Smooth muscle cell (in vitro differentiated cells): ENCODE measurements at regions not wholly inside any gene's neighbourhood (a gene's known extent, or its start where the extent isn't known, plus 50 kb on each side); places are given as distances from the start of the nearest gene placed in this dataset.

ENCODE experiments used
- DNase-seq: peaks from one replicate; lab custom pipeline; 2025; ENCODE audit not compliant: unreplicated experiment; lab: John Stamatoyannopoulos, UW
- H2AFZ ChIP-seq: fragments of 200-600 bp; sonication (generic); 2 replicates; pipeline ENCODE4 v1.6.0; 2016; ENCODE audit warnings: antibody characterized with exemption, low read depth, mild to moderate bottlenecking
- H3F3A ChIP-seq: fragments of 200-600 bp; sonication (generic); 2 replicates; pipeline ENCODE4 v1.6.0; 2017; ENCODE audit warnings: antibody characterized with exemption, low read depth
- H3K27ac ChIP-seq: fragments of 200-600 bp; sonication (generic); 2 replicates; pipeline ENCODE4 v1.5.1; 2016; ENCODE audit warnings: low read depth, mild to moderate bottlenecking
- H3K27me3 ChIP-seq: fragments of 200-600 bp; sonication (generic); 2 replicates; pipeline ENCODE4 v1.6.1; 2016; ENCODE audit warnings: low read depth, mild to moderate bottlenecking
- H3K36me3 ChIP-seq: fragments of 200-600 bp; sonication (generic); 2 replicates; pipeline ENCODE4 v1.5.1; 2016; ENCODE audit warnings: low read depth
- H3K4me1 ChIP-seq: fragments of 200-600 bp; sonication (generic); 2 replicates; pipeline ENCODE4 v1.5.1; 2016; ENCODE audit warnings: low read depth
- H3K4me2 ChIP-seq: fragments of 200-600 bp; sonication (generic); 2 replicates; pipeline ENCODE4 v1.6.0; 2016; ENCODE audit warnings: mild to moderate bottlenecking
- H3K4me3 ChIP-seq: fragments of 200-600 bp; sonication (generic); 2 replicates; pipeline ENCODE4 v1.5.1; 2016; ENCODE audit warnings: mild to moderate bottlenecking
- H3K79me2 ChIP-seq: fragments of 200-600 bp; sonication (generic); 2 replicates; pipeline ENCODE4 v1.6.0; 2016; ENCODE audit warnings: low read depth, mild to moderate bottlenecking
- H3K9ac ChIP-seq: fragments of 200-600 bp; sonication (generic); 2 replicates; pipeline ENCODE4 v1.6.0; 2016; ENCODE audit warnings: low read depth
- H3K9me3 ChIP-seq: fragments of 200-600 bp; sonication (generic); replicated peaks from 2 replicates; pipeline ENCODE4 v1.5.1; 2016; ENCODE audit warnings: low read depth
- H4K20me1 ChIP-seq: fragments of 200-600 bp; sonication (generic); 2 replicates; pipeline ENCODE4 v1.6.0; 2016; ENCODE audit warnings: low read depth
- CTCF ChIP-seq: fragments of 200-600 bp; sonication (generic); IDR thresholded peaks from 2 replicates; pipeline ENCODE4 v1.5.1; 2017; ENCODE audit warnings: borderline replicate concordance, mild to moderate bottlenecking, antibody characterized with exemption; ENCODE audit not compliant: insufficient read depth, poor library complexity, severe bottlenecking
- WGBS: methylation state at CpG from one replicate; pipeline ENCODE4 v1.1.7; 2016; ENCODE audit warnings: low lambda C conversion rate; 5-methylcytosine and 5-hydroxymethylcytosine counted together

- DNase-seq = no peak
These were observed 313.2 kb downstream of the HIVEP2 start for GRCh38 chr6:142631517-142632385.

GRCh38 chr6:142633317-142633716 lies 311.7 kb downstream of the HIVEP2 start:
- H3K9ac ChIP-seq = no peak overlapping the region
- H3K4me2 ChIP-seq = no peak overlapping the region
- no peaks in the 10 kb centered on the region for H3K4me1 ChIP-seq
- no peaks in the 10 kb centered on the region for H3K36me3 ChIP-seq
- H3K4me3 ChIP-seq = no peak overlapping the region
- H3K79me2 ChIP-seq = no peaks in the 10 kb centered on the region
- H3F3A ChIP-seq = no peaks in the 10 kb centered on the region
- DNase-seq = no peak
- H3K27me3 ChIP-seq = no peaks in the 10 kb centered on the region
- no peak overlapping the region for H3K27ac ChIP-seq
- no peaks in the 10 kb centered on the region for H4K20me1 ChIP-seq
- no peak for TF ChIP-seq CTCF
- no peaks in the 10 kb centered on the region for H3K9me3 ChIP-seq
- no peak overlapping the region for H2AFZ ChIP-seq

More at GRCh38 chr6:142631517-142632385, 313.2 kb downstream of the HIVEP2 start:
- no peaks in the 10 kb centered on the region for H3K27me3 ChIP-seq
- no peaks in the 10 kb centered on the region for H3K9me3 ChIP-seq
- no peak overlapping the region for H3K9ac ChIP-seq
- H3K4me1 ChIP-seq = no peaks in the 10 kb centered on the region
- TF ChIP-seq CTCF = no peak
- no peaks in the 10 kb centered on the region for H3K79me2 ChIP-seq
- WGBS = 98% methylated on average over 2 of the region's 2 CpGs
- H3F3A ChIP-seq = no peaks in the 10 kb centered on the region
- H3K27ac ChIP-seq = no peak overlapping the region
- no peaks in the 10 kb centered on the region for H4K20me1 ChIP-seq
- H3K36me3 ChIP-seq = no peaks in the 10 kb centered on the region
- no peak overlapping the region for H2AFZ ChIP-seq
- no peak overlapping the region for H3K4me3 ChIP-seq
- no peak overlapping the region for H3K4me2 ChIP-seq

GRCh38 chr6:142635130-142635529 lies 309.8 kb downstream of the HIVEP2 start:
- H2AFZ ChIP-seq = no peak overlapping the region
- H3K4me3 ChIP-seq = no peak overlapping the region
- no peaks in the 10 kb centered on the region for H3K27me3 ChIP-seq
- no peaks in the 10 kb centered on the region for H3K9me3 ChIP-seq
- no peaks in the 10 kb centered on the region for H3K36me3 ChIP-seq
- H3K4me1 ChIP-seq = no peaks in the 10 kb centered on the region
- no peak for DNase-seq
- H3F3A ChIP-seq = no peaks in the 10 kb centered on the region
- H3K9ac ChIP-seq = no peak overlapping the region
- H3K27ac ChIP-seq = no peak overlapping the region
- H4K20me1 ChIP-seq = no peaks in the 10 kb centered on the region
- 95% methylated on average over 1 of the region's 1 CpG for whole genome bisulfite sequencing
- no peak for TF ChIP-seq CTCF
- no peaks in the 10 kb centered on the region for H3K79me2 ChIP-seq
- no peak overlapping the region for H3K4me2 ChIP-seq
